ENCODE measurements at regions not wholly inside any gene's neighbourhood (a gene's known extent, or its start where the extent isn't known, plus 50 kb on each side); places are given as distances from the start of the nearest gene placed in this dataset.

- Mint-ChIP-seq H3K27ac (ENCODE audit: unreplicated experiment) (no peak overlapping the region), H3K27me3 (ENCODE audit: low read depth) (peaks cover 6% of the 10 kb centered on the region), H3K9me3 (ENCODE audit: low read depth) (no peaks in the 10 kb centered on the region), H3K36me3 (ENCODE audit: low read depth) (no peaks in the 10 kb centered on the region), H3K4me1 (ENCODE audit: low read depth) (no peaks in the 10 kb centered on the region), H3K4me3 (ENCODE audit: unreplicated experiment) (no peak overlapping the region)
- no peak for TF ChIP-seq CTCF (IDR thresholded peaks at IDR 0.05)
- DNase-seq (ENCODE audit: low spot score) = no peak
These were observed 543.3 kb upstream of the CHORDC1 start for GRCh38 chr11:90766121-90766520.

GRCh38 chr11:90764691-90765090, 541.8 kb upstream of the CHORDC1 start:
- no peak for DNase-seq (ENCODE audit: low spot score)
- Mint-ChIP-seq H3K4me1 (ENCODE audit: low read depth) (no peaks in the 10 kb centered on the region), H3K27ac (ENCODE audit: unreplicated experiment) (no peak overlapping the region), H3K4me3 (ENCODE audit: unreplicated experiment) (no peak overlapping the region), H3K9me3 (ENCODE audit: low read depth) (no peaks in the 10 kb centered on the region), H3K27me3 (ENCODE audit: low read depth) (peaks cover 7% of the 10 kb centered on the region), H3K36me3 (ENCODE audit: low read depth) (no peaks in the 10 kb centered on the region)
- no peak for TF ChIP-seq CTCF (IDR thresholded peaks at IDR 0.05)

- DNase-seq (ENCODE audit: low spot score) = no peak
- no peak overlapping the region for H3K4me3 Mint-ChIP-seq (ENCODE audit: unreplicated experiment)
- no peak overlapping the region for H3K27ac Mint-ChIP-seq (ENCODE audit: unreplicated experiment)
- no peaks in the 10 kb centered on the region for H3K9me3 Mint-ChIP-seq (ENCODE audit: low read depth)
- H3K36me3 Mint-ChIP-seq (ENCODE audit: low read depth) = no peaks in the 10 kb centered on the region
- peaks cover 13% of the 10 kb centered on the region for H3K27me3 Mint-ChIP-seq (ENCODE audit: low read depth)
- no peaks in the 10 kb centered on the region for H3K4me1 Mint-ChIP-seq (ENCODE audit: low read depth)
- TF ChIP-seq CTCF (IDR thresholded peaks at IDR 0.05) = no peak
These were observed 535.1 kb upstream of the CHORDC1 start for GRCh38 chr11:90757849-90758494.

GRCh38 chr11:90756617-90757016, 533.8 kb upstream of the CHORDC1 start:
- TF ChIP-seq CTCF (IDR thresholded peaks at IDR 0.05) = no peak

GRCh38 chr11:90753546-90753945, 530.7 kb upstream of the CHORDC1 start:
- H3K27ac Mint-ChIP-seq (ENCODE audit: unreplicated experiment) = no peak overlapping the region
- H3K9me3 Mint-ChIP-seq (ENCODE audit: low read depth) = no peaks in the 10 kb centered on the region
- TF ChIP-seq CTCF (IDR thresholded peaks at IDR 0.05) = no peak
- no peaks in the 10 kb centered on the region for H3K4me1 Mint-ChIP-seq (ENCODE audit: low read depth)
- peaks cover 11% of the 10 kb centered on the region for H3K27me3 Mint-ChIP-seq (ENCODE audit: low read depth)
- DNase-seq (ENCODE audit: low spot score) = no peak
- no peak overlapping the region for H3K4me3 Mint-ChIP-seq (ENCODE audit: unreplicated experiment)
- no peaks in the 10 kb centered on the region for H3K36me3 Mint-ChIP-seq (ENCODE audit: low read depth)

More at GRCh38 chr11:90756617-90757016, 533.8 kb upstream of the CHORDC1 start:
- H3K4me1 Mint-ChIP-seq (ENCODE audit: low read depth) = no peaks in the 10 kb centered on the region
- no peaks in the 10 kb centered on the region for H3K9me3 Mint-ChIP-seq (ENCODE audit: low read depth)
- H3K36me3 Mint-ChIP-seq (ENCODE audit: low read depth) = no peaks in the 10 kb centered on the region
- H3K27ac Mint-ChIP-seq (ENCODE audit: unreplicated experiment) = no peak overlapping the region
- H3K4me3 Mint-ChIP-seq (ENCODE audit: unreplicated experiment) = no peak overlapping the region
- peaks cover 15% of the 10 kb centered on the region for H3K27me3 Mint-ChIP-seq (ENCODE audit: low read depth)
- no peak for DNase-seq (ENCODE audit: low spot score)

Data from chondrocyte (in vitro differentiated cells).